Liver (tissue), 7 donors: ENCODE measurements at regions not wholly inside any gene's neighbourhood (a gene's known extent, or its start where the extent isn't known, plus 50 kb on each side); places are given as distances from the start of the nearest gene placed in this dataset.
A peak's percentile ranks its signal among the peaks of the same experiment; 100 is the strongest.

ENCODE experiments used
- DNase-seq: peaks from one replicate; pipeline ENCODE4 v3.0.0-alpha.2; 2017; ENCODE audit warnings: low spot score
- H3K27ac ChIP-seq, 2 donors: one replicate each; pipeline ENCODE4 v1.7.0; 2013; ENCODE audit warnings: inconsistent platforms in 2 of 2, low read length in 2 of 2, control low read depth in 1 of 2, low read depth in 1 of 2, mild to moderate bottlenecking in 1 of 2
- H3K27me3 ChIP-seq, 4 donors: one replicate each; pipeline versions ENCODE4 v1.6.1 to v1.7.0; 2013; ENCODE audit warnings: low read length in 3 of 4, inconsistent platforms in 1 of 4, mild to moderate bottlenecking in 1 of 4, moderate library complexity in 1 of 4; ENCODE audit not compliant: control insufficient read depth in 4 of 4, insufficient read depth in 4 of 4
- H3K36me3 ChIP-seq, 4 donors: one replicate each; pipeline versions ENCODE4 v1.6.1 to v1.7.0; 2013; ENCODE audit warnings: low read length in 3 of 4, mild to moderate bottlenecking in 3 of 4, low read depth in 1 of 4, moderate library complexity in 1 of 4; ENCODE audit not compliant: control insufficient read depth in 4 of 4, insufficient read depth in 3 of 4
- H3K4me1 ChIP-seq, 4 donors: one replicate each; pipeline versions ENCODE4 v1.6.1 to v1.7.0; 2013; ENCODE audit warnings: low read length in 3 of 4, mild to moderate bottlenecking in 3 of 4, moderate library complexity in 1 of 4; ENCODE audit not compliant: control insufficient read depth in 4 of 4, insufficient read depth in 4 of 4
- H3K4me3 ChIP-seq, 3 donors: one replicate each; pipeline versions ENCODE4 v1.6.1 to v1.7.0; 2013; ENCODE audit warnings: low read length in 3 of 3, control low read depth in 1 of 3, low read depth in 1 of 3, mild to moderate bottlenecking in 1 of 3
- H3K9ac ChIP-seq, 2 donors: one replicate each; pipeline ENCODE4 v1.7.0; 2013; ENCODE audit warnings: low read length in 2 of 2, mild to moderate bottlenecking in 2 of 2, moderate library complexity in 2 of 2, control low read depth in 1 of 2, low read depth in 1 of 2
- H3K9me3 ChIP-seq, 4 donors: one replicate each; pipeline versions ENCODE4 v1.6.1 to v1.7.0; 2013; ENCODE audit warnings: low read length in 3 of 4; ENCODE audit not compliant: control insufficient read depth in 4 of 4
- EGR1 ChIP-seq, 2 donors: IDR thresholded peaks; 2 replicates each; pipeline ENCODE4 v1.6.1; 2016 to 2018; ENCODE audit warnings: antibody characterized with exemption in 2 of 2, low read depth in 2 of 2
- FOXA2 ChIP-seq: IDR thresholded peaks from 2 replicates; pipeline ENCODE4 v1.6.1; 2016; ENCODE audit warnings: antibody characterized with exemption
- GABPA ChIP-seq, 2 donors: IDR thresholded peaks in 1 of 2; conservative IDR thresholded peaks in 1 of 2; 2 replicates each; pipeline ENCODE4 v1.6.1; 2016; ENCODE audit warnings: antibody characterized with exemption in 2 of 2, mild to moderate bottlenecking in 1 of 2, moderate library complexity in 1 of 2
- JUND ChIP-seq, 2 donors: IDR thresholded peaks; 2 replicates each; pipeline ENCODE4 v1.6.1; 2016; ENCODE audit warnings: antibody characterized with exemption in 2 of 2
- NR2F2 ChIP-seq: IDR thresholded peaks from 2 replicates; pipeline ENCODE4 v1.6.1; 2016; ENCODE audit warnings: antibody characterized with exemption
- SP1 ChIP-seq: IDR thresholded peaks from 2 replicates; pipeline ENCODE4 v1.6.1; 2018; ENCODE audit warnings: antibody characterized with exemption, mild to moderate bottlenecking
- TAF1 ChIP-seq: conservative IDR thresholded peaks from 2 replicates; pipeline ENCODE4 v1.6.1; 2016; ENCODE audit warnings: antibody characterized with exemption, mild to moderate bottlenecking
- YY1 ChIP-seq: IDR thresholded peaks from 2 replicates; pipeline ENCODE4 v1.6.1; 2016; ENCODE audit warnings: antibody characterized with exemption, mild to moderate bottlenecking
- WGBS: extraction: QIAGEN DNeasy Blood & Tissue Kit; methylation state at CpG from one replicate; pipeline ENCODE4 v1.1.7; 2013; 5-methylcytosine and 5-hydroxymethylcytosine counted together
- TF ChIP-seq, protein P1 (sequence below): IDR thresholded peaks from 2 replicates; pipeline ENCODE4 v1.6.1; 2016; ENCODE audit warnings: antibody characterized with exemption
- TF ChIP-seq, protein P2 (sequence below): IDR thresholded peaks from 2 replicates; pipeline ENCODE4 v1.6.1; 2016; ENCODE audit warnings: antibody characterized with exemption, mild to moderate bottlenecking
- TF ChIP-seq, protein P3 (sequence below): IDR thresholded peaks from 2 replicates; pipeline ENCODE4 v1.6.1; 2016; ENCODE audit warnings: antibody characterized with exemption
- donor health status: healthy.
- donor health status: healthy.
- donor health status: healthy.
- donor health status: healthy.

DNA sequence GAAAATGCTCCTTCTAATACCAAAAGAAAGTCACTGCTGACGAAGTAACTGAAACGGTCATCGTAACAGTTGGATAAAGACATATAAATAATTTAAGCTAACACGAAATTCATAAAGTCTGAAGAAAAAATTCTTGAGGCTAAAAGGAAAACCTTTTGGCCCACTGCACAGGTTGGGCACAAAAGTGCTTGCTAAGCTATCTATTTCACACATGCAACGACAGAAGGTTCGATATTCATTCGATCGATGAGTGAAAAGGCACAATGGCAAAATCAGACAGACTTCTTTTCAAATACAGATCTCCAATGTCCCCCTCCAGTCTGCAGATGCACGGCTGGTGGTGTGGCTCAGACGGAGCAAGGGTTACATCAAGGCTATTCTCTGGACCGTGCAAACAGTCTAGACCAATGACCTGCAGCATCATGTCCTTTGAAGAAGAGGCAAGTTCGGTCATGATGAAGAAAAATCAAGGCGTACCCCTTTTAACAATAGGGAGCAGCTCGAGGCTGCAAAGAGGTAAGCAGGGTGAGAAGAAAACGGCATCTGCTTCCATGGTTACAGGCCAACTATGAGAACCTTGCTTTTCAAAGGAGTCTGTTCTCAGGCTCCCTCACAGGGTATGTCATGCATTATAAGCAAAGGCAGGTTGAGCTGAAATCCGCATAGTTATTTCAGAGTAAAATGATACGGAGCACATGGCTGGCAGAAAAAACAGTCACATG, 579.6 kb downstream of the USP25 start:
- peak overlapping the region; percentile 37 to 60 for H3K27ac ChIP-seq
- 82% methylated on average over 17 of the region's 17 CpGs for WGBS
- peaks cover 0 to 14% (median 5%) of the 10 kb centered on the region in 4 donors for H3K4me1 ChIP-seq
- H3K9ac ChIP-seq, result peak overlapping the region in 1 of 2 donors; percentile 98
- H3K27me3 ChIP-seq, result no peaks in the 10 kb centered on the region
- no peak for TF ChIP-seq SP1
- TF ChIP-seq, protein P1, sequence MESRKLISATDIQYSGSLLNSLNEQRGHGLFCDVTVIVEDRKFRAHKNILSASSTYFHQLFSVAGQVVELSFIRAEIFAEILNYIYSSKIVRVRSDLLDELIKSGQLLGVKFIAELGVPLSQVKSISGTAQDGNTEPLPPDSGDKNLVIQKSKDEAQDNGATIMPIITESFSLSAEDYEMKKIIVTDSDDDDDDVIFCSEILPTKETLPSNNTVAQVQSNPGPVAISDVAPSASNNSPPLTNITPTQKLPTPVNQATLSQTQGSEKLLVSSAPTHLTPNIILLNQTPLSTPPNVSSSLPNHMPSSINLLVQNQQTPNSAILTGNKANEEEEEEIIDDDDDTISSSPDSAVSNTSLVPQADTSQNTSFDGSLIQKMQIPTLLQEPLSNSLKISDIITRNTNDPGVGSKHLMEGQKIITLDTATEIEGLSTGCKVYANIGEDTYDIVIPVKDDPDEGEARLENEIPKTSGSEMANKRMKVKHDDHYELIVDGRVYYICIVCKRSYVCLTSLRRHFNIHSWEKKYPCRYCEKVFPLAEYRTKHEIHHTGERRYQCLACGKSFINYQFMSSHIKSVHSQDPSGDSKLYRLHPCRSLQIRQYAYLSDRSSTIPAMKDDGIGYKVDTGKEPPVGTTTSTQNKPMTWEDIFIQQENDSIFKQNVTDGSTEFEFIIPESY, result no peak
- TF ChIP-seq, protein P2, sequence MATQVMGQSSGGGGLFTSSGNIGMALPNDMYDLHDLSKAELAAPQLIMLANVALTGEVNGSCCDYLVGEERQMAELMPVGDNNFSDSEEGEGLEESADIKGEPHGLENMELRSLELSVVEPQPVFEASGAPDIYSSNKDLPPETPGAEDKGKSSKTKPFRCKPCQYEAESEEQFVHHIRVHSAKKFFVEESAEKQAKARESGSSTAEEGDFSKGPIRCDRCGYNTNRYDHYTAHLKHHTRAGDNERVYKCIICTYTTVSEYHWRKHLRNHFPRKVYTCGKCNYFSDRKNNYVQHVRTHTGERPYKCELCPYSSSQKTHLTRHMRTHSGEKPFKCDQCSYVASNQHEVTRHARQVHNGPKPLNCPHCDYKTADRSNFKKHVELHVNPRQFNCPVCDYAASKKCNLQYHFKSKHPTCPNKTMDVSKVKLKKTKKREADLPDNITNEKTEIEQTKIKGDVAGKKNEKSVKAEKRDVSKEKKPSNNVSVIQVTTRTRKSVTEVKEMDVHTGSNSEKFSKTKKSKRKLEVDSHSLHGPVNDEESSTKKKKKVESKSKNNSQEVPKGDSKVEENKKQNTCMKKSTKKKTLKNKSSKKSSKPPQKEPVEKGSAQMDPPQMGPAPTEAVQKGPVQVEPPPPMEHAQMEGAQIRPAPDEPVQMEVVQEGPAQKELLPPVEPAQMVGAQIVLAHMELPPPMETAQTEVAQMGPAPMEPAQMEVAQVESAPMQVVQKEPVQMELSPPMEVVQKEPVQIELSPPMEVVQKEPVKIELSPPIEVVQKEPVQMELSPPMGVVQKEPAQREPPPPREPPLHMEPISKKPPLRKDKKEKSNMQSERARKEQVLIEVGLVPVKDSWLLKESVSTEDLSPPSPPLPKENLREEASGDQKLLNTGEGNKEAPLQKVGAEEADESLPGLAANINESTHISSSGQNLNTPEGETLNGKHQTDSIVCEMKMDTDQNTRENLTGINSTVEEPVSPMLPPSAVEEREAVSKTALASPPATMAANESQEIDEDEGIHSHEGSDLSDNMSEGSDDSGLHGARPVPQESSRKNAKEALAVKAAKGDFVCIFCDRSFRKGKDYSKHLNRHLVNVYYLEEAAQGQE, result no peak
- H3K36me3 ChIP-seq, result no peaks in the 10 kb centered on the region
- H3K9me3 ChIP-seq, result no peaks in the 10 kb centered on the region
- DNase-seq, result no peak
- peak overlapping the region in 2 of 3 donors; percentile 5 to 7 for H3K4me3 ChIP-seq

DNA sequence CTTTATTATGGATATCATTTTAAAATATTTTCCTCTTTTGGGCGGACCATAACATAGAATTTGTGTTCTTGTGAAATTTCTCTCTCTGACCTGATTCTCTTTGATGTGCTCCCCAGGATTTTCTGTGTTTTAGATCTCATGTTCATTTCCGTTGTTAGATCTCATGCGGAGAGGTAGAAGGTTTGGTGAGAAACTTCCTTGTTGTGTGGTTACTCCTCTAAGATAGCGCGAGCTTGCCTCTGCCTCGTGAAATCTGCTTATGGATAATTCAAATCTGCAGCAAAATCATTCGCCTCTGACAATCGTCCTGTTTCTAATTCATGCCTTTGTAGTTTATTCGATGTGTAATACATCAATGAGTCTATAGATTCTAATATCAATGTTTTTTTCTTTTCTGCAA, 580.4 kb downstream of the USP25 start:
- Histone ChIP-seq H3K9ac (no peak overlapping the region), H3K27ac (no peak overlapping the region), H3K36me3 (no peaks in the 10 kb centered on the region), H3K4me3 (no peak overlapping the region), H3K4me1 (peaks cover 0 to 11% (median 4%) of the 10 kb centered on the region in 4 donors), H3K27me3 (no peaks in the 10 kb centered on the region), H3K9me3 (no peaks in the 10 kb centered on the region)
- DNase-seq, result no peak
- WGBS, result 96% methylated on average over 9 of the region's 9 CpGs
- TF ChIP-seq, protein P3, sequence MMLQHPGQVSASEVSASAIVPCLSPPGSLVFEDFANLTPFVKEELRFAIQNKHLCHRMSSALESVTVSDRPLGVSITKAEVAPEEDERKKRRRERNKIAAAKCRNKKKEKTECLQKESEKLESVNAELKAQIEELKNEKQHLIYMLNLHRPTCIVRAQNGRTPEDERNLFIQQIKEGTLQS, result no peak
- TF ChIP-seq, protein P2, result no peak
- TF ChIP-seq GABPA (IDR thresholded peaks at IDR 0.05 in 1 of 2, conservative IDR thresholded peaks at IDR 0.05 in 1 of 2) (no peak), YY1 (no peak), EGR1 (IDR thresholded peaks at IDR 0.05; ENCODE audit: low read depth in 2 of 2) (no peak), TAF1 (no peak), NR2F2 (no peak), FOXA2 (no peak), JUND (IDR thresholded peaks at IDR 0.05) (no peak), SP1 (no peak)
